ENCODE measurements at regions not wholly inside any gene's neighbourhood (a gene's known extent, or its start where the extent isn't known, plus 50 kb on each side); places are given as distances from the start of the nearest gene placed in this dataset.
A peak's percentile ranks its signal among the peaks of the same experiment; 100 is the strongest.
"Not testable (repeated sequence)": the region's sequence is repeated elsewhere in the genome, so short reads cannot be mapped to it uniquely, and the experiment has no call there.

DNA sequence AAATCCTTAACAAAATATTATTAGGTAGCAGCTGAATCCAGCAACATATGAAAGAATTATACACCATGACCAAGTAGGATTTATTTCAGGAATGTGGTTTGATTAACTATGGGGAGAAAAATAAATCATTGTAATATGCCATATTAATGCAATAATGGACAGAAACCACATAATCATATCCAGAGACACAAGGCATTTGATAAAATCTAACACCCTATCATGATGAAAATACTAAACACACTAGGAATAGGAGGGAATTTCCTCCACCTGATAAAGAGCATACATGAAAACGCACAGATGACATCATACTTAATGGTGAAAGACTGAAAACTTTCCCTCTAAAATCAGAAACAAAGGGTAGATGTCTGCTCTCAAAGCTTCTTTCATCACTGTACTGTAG is 238.9 kb downstream of the PHLDA1 start:
- Mint-ChIP-seq H3K9me3 (no peaks in the 10 kb centered on the region), H3K27me3 (peaks cover 25% of the 10 kb centered on the region), H3K4me1 (peaks cover 28% of the 10 kb centered on the region), H3K27ac (no peak overlapping the region), H3K4me3 (no peak overlapping the region)
- ATAC-seq = no peak
- no peak for DNase-seq

DNA sequence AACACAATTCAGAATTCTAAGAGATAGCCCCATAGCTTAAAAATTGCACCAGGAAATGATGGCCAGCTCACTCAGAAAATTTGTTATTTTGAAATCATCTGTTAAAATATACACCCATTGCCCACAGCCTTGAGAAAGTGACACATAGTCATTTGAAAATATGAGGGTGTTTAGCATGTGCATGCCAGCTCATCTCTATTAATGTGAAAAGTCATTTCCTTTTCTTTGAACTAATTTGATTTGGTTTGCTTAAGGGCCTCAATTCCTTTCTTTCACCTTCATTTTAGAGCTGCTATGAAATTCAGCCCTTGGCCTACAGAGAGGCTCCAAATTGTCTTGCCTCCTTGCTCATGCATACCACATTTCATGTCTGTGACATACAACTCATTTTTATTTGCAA is 241.4 kb downstream of the PHLDA1 start:
- DNase-seq (no peak), ATAC-seq (peak; percentile 92)
- Mint-ChIP-seq H3K9me3 (no peaks in the 10 kb centered on the region), H3K4me1 (peaks cover 28% of the 10 kb centered on the region), H3K4me3 (peak overlapping the region in 1 of 2 donors; percentile 54), H3K27ac (no peak overlapping the region), H3K27me3 (peaks cover 22% of the 10 kb centered on the region)

DNA sequence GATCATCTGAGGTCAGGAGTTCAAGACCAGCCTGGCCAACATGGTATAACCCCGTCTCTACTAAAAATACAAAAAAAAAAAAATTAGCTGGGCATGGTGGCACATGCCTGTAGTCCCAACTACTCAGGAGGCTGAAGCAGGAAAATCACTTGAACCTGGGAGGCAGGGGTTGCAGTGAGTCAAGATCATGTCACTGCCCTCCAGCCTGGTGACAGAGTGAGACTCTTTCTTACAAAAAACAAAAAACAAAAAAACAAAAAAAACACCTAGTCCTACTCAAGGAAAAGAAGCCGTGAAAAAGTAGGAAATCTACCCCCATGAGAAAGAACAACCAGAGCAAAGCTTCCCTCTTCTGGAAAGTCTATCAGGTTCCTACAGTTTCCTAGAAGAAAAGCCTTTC is 244.4 kb downstream of the PHLDA1 start:
- peaks cover 15% of the 10 kb centered on the region for H3K27me3 Mint-ChIP-seq
- not testable (repeated sequence) for ATAC-seq, H3K9me3 Mint-ChIP-seq, DNase-seq, H3K4me3 Mint-ChIP-seq, H3K27ac Mint-ChIP-seq
- peaks cover 31% of the 10 kb centered on the region for H3K4me1 Mint-ChIP-seq

DNA sequence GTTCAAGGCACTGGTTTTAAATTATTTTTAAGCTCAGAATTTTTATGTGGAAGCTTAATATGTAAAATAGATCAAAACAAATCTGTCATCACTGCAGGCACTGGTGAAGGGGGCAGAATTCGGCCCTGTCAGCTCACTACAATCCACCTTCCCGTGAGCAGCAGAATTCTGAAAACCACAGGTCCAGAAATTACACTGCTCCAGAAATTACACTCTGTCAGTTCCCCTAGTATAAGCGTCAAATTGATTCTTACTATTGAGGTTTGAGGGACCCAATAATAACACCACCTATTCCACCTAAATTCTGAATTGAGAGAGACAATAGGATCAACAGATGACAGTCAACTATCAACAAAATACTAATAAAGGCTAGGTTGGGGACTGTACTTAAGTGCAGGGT is 245.5 kb downstream of the PHLDA1 start:
- DNase-seq (no peak), ATAC-seq (no peak)
- Mint-ChIP-seq H3K4me1 (peaks cover 31% of the 10 kb centered on the region), H3K9me3 (no peaks in the 10 kb centered on the region), H3K27me3 (peaks cover 12% of the 10 kb centered on the region), H3K27ac (no peak overlapping the region), H3K4me3 (no peak overlapping the region)

DNA sequence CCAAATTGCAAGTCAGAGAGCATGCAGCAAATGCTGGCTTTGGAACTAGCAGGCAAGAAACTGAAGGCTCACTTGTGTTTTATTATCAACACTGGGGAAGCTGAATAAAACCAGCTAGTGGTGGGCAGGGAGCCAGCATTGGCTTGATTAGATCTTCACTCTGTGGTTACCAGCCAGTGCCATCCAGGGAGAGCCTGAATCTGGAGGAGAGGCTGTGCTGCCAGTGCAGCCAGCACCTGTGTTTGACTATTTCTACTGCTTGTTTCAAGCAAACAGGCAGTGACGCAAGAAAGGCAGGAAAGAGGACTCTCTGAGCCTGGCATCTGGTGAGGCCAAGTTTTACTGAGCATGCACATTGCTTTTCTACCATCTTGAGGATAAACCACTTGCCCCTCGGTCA is 247.0 kb downstream of the PHLDA1 start:
- no peak for ATAC-seq
- Mint-ChIP-seq H3K27ac (no peak overlapping the region), H3K4me3 (no peak overlapping the region)

DNA sequence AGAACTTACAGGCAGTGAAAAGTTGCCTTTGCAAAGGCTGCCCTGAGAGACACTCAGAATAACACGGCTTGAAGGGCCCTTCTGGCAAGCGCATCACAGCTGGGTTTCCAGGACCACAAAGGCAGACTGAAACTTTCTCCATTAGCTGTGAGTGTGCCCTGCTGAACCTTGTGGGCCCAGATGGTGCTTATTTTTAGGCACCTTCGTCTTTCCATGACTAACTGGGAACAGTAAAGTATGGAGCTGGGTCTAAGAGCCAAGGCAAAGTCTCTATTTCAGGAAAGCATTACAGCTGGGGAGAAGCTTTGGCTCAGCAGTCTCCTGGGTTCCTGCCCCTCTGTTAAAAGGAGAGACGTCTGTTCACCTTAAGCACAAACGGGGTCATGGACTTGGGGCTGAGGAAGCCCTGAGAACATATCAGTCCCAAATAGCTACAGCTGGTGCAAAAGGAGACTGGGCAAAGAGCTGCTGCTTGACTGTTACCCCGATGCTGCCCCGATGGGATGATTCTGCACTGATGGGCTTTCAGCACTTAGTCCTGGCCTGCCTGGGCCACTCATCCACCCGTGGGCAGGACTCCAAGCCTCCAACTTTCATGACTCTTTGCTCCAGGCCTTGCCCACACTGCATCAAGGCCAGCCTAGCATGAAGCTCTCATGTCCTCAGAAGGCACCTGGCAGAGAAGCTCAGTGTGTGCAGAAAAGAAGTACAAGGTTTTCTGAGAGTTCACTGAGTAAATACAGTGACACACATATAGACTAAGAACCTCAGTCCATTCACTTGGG is 248.3 kb downstream of the PHLDA1 start:
- DNase-seq = no peak
- no peak for ATAC-seq
- H3K9me3 Mint-ChIP-seq = no peaks in the 10 kb centered on the region
- H3K27me3 Mint-ChIP-seq = peaks cover 31% of the 10 kb centered on the region
- H3K4me3 Mint-ChIP-seq = no peak overlapping the region
- H3K27ac Mint-ChIP-seq = no peak overlapping the region
- H3K4me1 Mint-ChIP-seq = peaks cover 19% of the 10 kb centered on the region

More for the DNA sequence above, 247.0 kb downstream of the PHLDA1 start:
- Mint-ChIP-seq H3K9me3 (no peaks in the 10 kb centered on the region), H3K27me3 (peaks cover 27% of the 10 kb centered on the region), H3K4me1 (peaks cover 20% of the 10 kb centered on the region)
- DNase-seq = no peak

DNA sequence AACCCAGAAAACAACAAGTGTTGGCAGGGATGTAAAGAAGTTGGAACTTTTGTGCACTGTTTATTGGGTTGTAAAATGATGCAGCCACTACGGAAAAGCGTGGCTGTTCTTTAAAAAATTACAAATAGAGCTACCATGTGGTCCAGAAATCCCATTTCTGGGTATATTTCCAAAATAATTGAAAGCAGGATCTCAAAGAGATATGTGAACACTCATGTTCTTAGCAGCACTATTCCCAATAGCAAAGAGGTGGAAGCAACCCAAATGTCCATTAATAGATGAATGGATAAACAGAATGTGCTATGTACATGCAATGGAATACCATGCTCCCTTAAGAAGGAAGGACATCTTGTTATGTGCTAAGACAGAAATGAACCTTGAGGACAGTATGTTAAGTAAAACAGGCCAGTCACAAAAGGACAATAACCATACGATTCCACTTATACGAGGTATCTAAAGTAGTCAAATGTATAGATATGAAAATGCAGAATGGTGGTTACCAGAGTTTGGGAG is 249.5 kb downstream of the PHLDA1 start:
- Mint-ChIP-seq H3K9me3 (no peaks in the 10 kb centered on the region), H3K4me3 (no peak overlapping the region), H3K27me3 (peaks cover 31% of the 10 kb centered on the region), H3K27ac (no peak overlapping the region), H3K4me1 (peaks cover 19% of the 10 kb centered on the region)
- DNase-seq = no peak
- no peak for ATAC-seq

DNA sequence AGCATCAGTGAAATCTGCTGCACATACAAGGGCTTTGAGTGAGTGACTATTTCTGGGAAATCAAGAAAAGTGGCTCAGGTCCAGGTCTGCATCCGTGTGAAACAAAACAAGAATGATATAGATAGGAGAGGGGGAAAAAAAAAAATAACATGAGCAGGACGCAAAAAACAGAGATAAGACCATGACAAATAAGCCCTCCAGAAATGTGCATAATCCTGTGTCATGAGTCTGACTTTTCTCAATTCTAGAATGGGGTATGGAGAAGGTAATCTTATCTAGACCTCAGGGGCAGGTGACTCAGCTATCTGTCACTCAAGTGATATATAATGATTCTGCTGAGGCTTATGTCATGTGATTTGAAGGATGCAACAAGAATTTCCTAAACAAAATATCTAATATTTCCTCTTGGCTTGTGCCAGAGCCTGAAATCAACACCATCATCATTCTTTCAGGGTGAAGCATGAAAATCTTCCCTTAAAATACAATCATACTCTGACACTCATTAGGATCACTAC is 250.0 kb downstream of the PHLDA1 start:
- peaks cover 31% of the 10 kb centered on the region for H3K27me3 Mint-ChIP-seq
- H3K4me1 Mint-ChIP-seq = peaks cover 19% of the 10 kb centered on the region
- peak; percentile 54 for ATAC-seq
- no peak overlapping the region for H3K27ac Mint-ChIP-seq
- H3K9me3 Mint-ChIP-seq = no peaks in the 10 kb centered on the region
- no peak overlapping the region for H3K4me3 Mint-ChIP-seq
- no peak for DNase-seq

DNA sequence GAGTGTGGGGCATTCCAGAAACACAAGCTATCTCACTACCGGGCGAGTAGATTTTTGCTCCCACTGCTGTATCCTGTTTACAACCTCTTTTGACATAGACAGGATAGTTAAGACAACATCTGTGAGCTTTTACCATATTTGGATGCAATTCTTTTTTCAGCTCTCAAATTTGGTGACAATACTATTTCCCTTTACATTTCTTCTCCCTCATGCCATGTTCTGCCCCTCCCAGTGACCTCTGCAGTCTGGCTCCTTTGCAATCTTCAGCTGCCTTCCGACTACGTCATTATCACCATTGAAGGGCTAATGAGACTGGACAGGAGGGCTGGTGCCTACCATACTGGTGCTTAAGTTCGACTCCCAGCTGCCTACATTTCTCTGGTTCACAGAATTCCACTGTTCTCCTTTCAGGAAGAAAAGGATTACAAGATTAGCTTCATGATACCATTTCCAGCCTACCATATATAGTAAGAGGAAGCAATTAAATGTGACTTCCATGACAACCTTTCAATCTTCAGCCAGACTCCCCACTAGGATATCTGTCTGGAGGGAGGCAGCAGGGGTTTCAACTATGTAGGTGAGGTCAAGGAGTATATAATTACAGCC is 251.6 kb downstream of the PHLDA1 start:
- H3K9me3 Mint-ChIP-seq = no peaks in the 10 kb centered on the region
- no peak overlapping the region for H3K4me3 Mint-ChIP-seq
- ATAC-seq (no peak), DNase-seq (no peak)
- H3K27ac Mint-ChIP-seq = no peak overlapping the region
- peaks cover 31% of the 10 kb centered on the region for H3K27me3 Mint-ChIP-seq
- H3K4me1 Mint-ChIP-seq = peaks cover 19% of the 10 kb centered on the region

DNA sequence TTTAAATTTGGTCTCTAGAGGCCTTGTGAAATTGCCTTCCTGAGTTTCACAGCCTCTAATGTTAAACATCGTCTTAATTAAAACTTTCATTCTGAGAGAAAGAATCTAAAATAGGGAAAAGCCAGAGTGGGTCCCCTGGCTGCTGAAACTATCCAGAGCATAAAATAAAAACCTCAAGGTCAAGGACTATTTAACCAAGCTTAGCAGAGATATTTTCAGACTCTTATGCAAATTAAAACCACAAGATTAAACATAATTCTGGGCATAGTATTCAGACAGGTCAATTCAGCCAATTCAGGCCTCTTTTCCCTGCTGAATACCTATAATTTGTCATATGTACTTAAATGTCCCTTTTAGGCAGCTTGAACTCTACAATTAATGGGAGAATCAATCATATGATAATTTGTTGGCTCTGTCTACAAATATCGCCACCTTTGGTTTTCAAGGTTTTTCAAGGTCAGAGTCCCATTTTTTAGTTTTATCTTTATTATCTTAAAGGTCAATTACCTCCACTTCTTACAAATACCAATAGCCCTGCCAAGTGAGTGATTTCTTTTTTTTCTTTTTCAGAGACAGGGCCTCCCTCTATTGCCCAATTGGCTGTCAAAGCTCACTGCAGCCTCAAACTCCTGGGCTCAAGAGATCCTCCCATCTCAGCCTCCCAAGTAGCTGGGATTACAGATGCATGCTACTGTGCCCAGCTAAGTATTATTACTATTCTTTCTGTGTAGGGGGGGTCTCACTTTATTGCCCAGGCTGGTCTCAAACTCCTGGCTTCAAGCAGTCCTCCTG is 257.1 kb downstream of the PHLDA1 start:
- Mint-ChIP-seq H3K27me3 (peaks cover 2% of the 10 kb centered on the region), H3K4me1 (no peaks in the 10 kb centered on the region), H3K27ac (peak overlapping the region in 1 of 2 donors; percentile 50), H3K9me3 (no peaks in the 10 kb centered on the region), H3K4me3 (no peak overlapping the region)
- ATAC-seq (no peak), DNase-seq (no peak)

DNA sequence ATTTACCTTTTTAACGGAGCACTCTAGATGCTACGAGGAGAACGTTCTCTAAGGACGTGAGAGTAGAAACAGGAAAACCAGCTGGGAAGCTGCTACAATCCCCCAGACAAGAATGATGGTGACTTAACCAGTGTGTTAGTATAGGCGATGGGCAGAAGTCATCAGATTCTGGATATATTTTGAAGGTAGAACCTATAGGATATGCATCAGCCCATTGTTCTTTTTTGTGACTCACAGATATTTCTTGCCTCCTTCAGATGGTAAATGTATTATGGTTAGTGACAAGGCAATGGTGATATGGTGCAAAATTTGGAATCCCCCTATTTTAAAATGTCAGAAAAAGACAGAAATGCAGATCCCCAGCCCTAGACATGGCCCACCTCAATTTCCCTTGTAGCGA is 258.2 kb downstream of the PHLDA1 start:
- no peaks in the 10 kb centered on the region for H3K4me1 Mint-ChIP-seq
- no peak for ATAC-seq
- no peak overlapping the region for H3K4me3 Mint-ChIP-seq
- peaks cover 4% of the 10 kb centered on the region for H3K27me3 Mint-ChIP-seq
- DNase-seq = no peak
- no peaks in the 10 kb centered on the region for H3K9me3 Mint-ChIP-seq
- H3K27ac Mint-ChIP-seq = no peak overlapping the region

DNA sequence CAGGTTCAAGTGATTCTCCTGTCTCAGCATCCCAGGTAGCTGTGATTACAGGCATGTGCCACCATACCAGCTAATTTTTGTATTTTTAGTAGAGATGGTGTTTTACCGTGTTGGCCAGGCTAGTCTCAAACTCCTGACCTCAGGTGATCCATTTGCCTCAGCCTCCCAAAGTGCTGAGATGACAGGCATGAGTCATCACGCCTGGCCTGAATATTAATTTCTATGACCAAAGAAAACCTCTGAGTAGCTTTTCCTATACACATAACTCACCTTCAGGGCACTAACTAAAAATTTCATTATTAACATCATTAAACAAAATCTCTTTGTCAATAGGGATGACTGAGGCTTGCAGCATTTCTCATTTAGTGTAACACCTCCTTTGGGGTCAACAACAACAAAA is 259.6 kb upstream of the KRR1 start:
- H3K27ac Mint-ChIP-seq = no peak overlapping the region
- H3K9me3 Mint-ChIP-seq = no peaks in the 10 kb centered on the region
- no peak for ATAC-seq
- H3K4me1 Mint-ChIP-seq = no peaks in the 10 kb centered on the region
- H3K27me3 Mint-ChIP-seq = peaks cover 12% of the 10 kb centered on the region
- no peak for DNase-seq
- no peak overlapping the region for H3K4me3 Mint-ChIP-seq

DNA sequence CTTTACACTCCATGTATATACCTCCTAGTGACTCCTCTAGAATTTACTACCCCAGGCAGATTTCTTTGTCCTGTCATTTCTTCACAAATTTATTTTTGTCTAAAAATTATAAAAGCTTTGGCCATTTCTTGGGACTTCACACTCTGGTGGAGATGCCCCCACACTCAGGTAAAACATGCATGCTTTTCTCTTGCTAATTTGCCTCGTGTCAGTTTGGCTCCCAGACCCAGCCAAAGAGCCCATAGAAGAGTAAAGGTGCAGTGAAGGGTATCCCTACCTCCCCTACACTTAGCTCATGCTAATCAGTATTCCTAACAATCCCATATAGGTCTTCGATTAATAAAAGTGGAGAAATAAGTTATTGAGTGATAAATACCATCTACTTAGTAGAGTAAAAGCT is 256.5 kb upstream of the KRR1 start:
- Mint-ChIP-seq H3K9me3 (no peaks in the 10 kb centered on the region), H3K4me1 (no peaks in the 10 kb centered on the region), H3K27me3 (peaks cover 12% of the 10 kb centered on the region), H3K4me3 (no peak overlapping the region), H3K27ac (no peak overlapping the region)
- DNase-seq (no peak), ATAC-seq (no peak)

DNA sequence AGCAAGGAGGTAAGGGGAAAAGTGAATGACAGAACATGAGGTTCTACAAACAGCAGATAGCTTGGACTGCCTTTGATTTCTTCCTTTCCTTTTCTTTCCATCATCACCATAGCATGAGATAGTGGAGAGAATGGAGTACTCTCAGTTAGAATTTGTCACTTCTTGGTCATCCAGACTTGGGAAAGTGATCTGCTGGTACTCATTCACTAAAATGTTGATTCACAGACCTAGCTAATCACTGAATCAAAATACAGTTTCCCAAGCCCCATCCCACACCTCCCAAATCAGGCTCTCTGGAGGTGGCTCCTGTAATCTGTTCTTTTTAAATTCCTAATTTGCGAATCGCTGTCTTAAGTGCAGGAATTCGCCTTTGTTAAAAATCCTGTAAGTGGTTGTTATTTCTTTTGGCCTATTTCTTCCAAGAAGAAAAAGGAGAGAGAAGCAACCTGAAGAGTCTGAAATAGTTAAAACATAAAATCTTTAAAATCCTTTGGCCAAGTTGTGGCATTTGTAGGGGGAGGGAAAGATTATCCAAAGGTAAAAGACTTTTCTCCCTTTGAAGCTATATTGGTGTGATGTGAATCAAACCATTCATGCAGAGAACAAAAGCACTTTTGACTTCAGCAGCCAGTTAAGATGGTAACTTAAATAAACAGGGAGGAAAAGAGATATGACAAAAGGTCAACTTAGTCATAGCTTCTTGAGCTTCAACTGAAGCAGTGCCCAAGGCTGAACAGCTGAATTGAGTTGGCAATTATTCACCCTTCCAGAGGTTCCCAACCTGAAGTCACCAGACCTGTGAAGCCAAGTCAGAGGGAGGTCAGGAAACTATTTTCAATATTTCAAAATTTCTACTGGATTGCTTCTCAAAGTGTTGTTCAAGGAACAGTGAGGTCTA is 255.1 kb upstream of the KRR1 start:
- H3K27ac Mint-ChIP-seq = no peak overlapping the region
- no peaks in the 10 kb centered on the region for H3K4me1 Mint-ChIP-seq
- DNase-seq (no peak), ATAC-seq (no peak)
- H3K27me3 Mint-ChIP-seq = peaks cover 12% of the 10 kb centered on the region
- no peaks in the 10 kb centered on the region for H3K9me3 Mint-ChIP-seq
- H3K4me3 Mint-ChIP-seq = no peak overlapping the region
